Suprapubic skin (tissue), 4 donors: ENCODE measurements at regions not wholly inside any gene's neighbourhood (a gene's known extent, or its start where the extent isn't known, plus 50 kb on each side); places are given as distances from the start of the nearest gene placed in this dataset.

ENCODE experiments used
- DNase-seq, 2 donors: peaks; one replicate each; pipeline ENCODE4 v3.0.0-alpha.2; 2019; ENCODE audit warnings: low spot score in 2 of 2
- H3K27ac ChIP-seq: fragments of 200-600 bp; sonication (generic); one replicate; pipeline ENCODE4 v1.5.1; 2019
- H3K27me3 ChIP-seq: fragments of 200-600 bp; sonication (generic); one replicate; pipeline ENCODE4 v1.5.1; 2019
- H3K36me3 ChIP-seq: fragments of 200-600 bp; sonication (generic); one replicate; pipeline ENCODE4 v1.5.1; 2019
- H3K4me1 ChIP-seq: fragments of 200-600 bp; sonication (generic); one replicate; pipeline ENCODE4 v1.5.1; 2019
- H3K4me3 ChIP-seq: fragments of 200-600 bp; sonication (generic); one replicate; pipeline ENCODE4 v1.5.1; 2019; ENCODE audit warnings: mild to moderate bottlenecking
- H3K9me3 ChIP-seq: fragments of 200-600 bp; sonication (generic); one replicate; pipeline ENCODE4 v1.5.1; 2019
- CTCF ChIP-seq, 2 donors: fragments of 200-600 bp in 1 of 2; fragments of 450-650 bp in 1 of 2; sonication (generic) in 1 of 2; IDR thresholded peaks; one replicate each; pipeline ENCODE4 v1.5.1; 2016 to 2019; ENCODE audit warnings: antibody characterized with exemption in 2 of 2, mild to moderate bottlenecking in 1 of 2, moderate library complexity in 1 of 2
- EP300 ChIP-seq: sonication (generic); formaldehyde crosslinking; IDR thresholded peaks from one replicate; pipeline ENCODE4 v1.6.1; 2017; ENCODE audit warnings: antibody characterized with exemption
- POLR2A ChIP-seq, 2 donors: fragments of 450-650 bp; IDR thresholded peaks; one replicate each; pipeline ENCODE4 v1.6.1; 2017; ENCODE audit warnings: antibody characterized with exemption in 2 of 2, mild to moderate bottlenecking in 2 of 2, moderate library complexity in 2 of 2
- POLR2AphosphoS5 ChIP-seq, 3 donors: sonication (generic); formaldehyde crosslinking; IDR thresholded peaks; one replicate each; pipeline ENCODE4 v1.6.1; 2017; ENCODE audit warnings: antibody characterized with exemption in 3 of 3
- WGBS: methylation state at CpG from one replicate; pipeline ENCODE4 v1.1.5; 2018; 5-methylcytosine and 5-hydroxymethylcytosine counted together

GRCh38 chr1:90768826-90769225, 51.7 kb upstream of the BARHL2 start:
- TF ChIP-seq EP300: no peak
- TF ChIP-seq POLR2A (IDR thresholded peaks at IDR 0.05): no peak
- no peak for TF ChIP-seq CTCF (IDR thresholded peaks at IDR 0.05)
- TF ChIP-seq POLR2AphosphoS5 (IDR thresholded peaks at IDR 0.05): no peak
- no peak overlapping the region for H3K4me3 ChIP-seq
- WGBS: 81% methylated on average over 2 of the region's 2 CpGs
- no peaks in the 10 kb centered on the region for H3K9me3 ChIP-seq
- peaks cover 12% of the 10 kb centered on the region for H3K27me3 ChIP-seq
- H3K27ac ChIP-seq: no peak overlapping the region
- no peaks in the 10 kb centered on the region for H3K36me3 ChIP-seq
- no peak for DNase-seq
- no peaks in the 10 kb centered on the region for H3K4me1 ChIP-seq

GRCh38 chr1:90768098-90768497, 51.0 kb upstream of the BARHL2 start:
- no peak for DNase-seq
- WGBS: 67% methylated on average over 1 of the region's 1 CpG

More at GRCh38 chr1:90768098-90768497, 51.0 kb upstream of the BARHL2 start:
- H3K9me3 ChIP-seq: no peaks in the 10 kb centered on the region
- peaks cover 18% of the 10 kb centered on the region for H3K27me3 ChIP-seq
- H3K4me1 ChIP-seq: no peaks in the 10 kb centered on the region
- H3K27ac ChIP-seq: no peak overlapping the region
- H3K4me3 ChIP-seq: no peak overlapping the region
- no peak for TF ChIP-seq POLR2AphosphoS5 (IDR thresholded peaks at IDR 0.05)
- H3K36me3 ChIP-seq: no peaks in the 10 kb centered on the region
